GM21576 (cell line): ENCODE measurements at regions not wholly inside any gene's neighbourhood (a gene's known extent, or its start where the extent isn't known, plus 50 kb on each side); places are given as distances from the start of the nearest gene placed in this dataset.
"Not testable (repeated sequence)": the region's sequence is repeated elsewhere in the genome, so short reads cannot be mapped to it uniquely, and the experiment has no call there.

Experiments
- ATAC-seq: cut with Tn5 transposase; IDR thresholded peaks from one replicate; pipeline ENCODE4 v1.9.1; 2021; ENCODE audit warnings: mild to moderate bottlenecking, moderate library complexity; ENCODE audit not compliant: unreplicated experiment

DNA sequence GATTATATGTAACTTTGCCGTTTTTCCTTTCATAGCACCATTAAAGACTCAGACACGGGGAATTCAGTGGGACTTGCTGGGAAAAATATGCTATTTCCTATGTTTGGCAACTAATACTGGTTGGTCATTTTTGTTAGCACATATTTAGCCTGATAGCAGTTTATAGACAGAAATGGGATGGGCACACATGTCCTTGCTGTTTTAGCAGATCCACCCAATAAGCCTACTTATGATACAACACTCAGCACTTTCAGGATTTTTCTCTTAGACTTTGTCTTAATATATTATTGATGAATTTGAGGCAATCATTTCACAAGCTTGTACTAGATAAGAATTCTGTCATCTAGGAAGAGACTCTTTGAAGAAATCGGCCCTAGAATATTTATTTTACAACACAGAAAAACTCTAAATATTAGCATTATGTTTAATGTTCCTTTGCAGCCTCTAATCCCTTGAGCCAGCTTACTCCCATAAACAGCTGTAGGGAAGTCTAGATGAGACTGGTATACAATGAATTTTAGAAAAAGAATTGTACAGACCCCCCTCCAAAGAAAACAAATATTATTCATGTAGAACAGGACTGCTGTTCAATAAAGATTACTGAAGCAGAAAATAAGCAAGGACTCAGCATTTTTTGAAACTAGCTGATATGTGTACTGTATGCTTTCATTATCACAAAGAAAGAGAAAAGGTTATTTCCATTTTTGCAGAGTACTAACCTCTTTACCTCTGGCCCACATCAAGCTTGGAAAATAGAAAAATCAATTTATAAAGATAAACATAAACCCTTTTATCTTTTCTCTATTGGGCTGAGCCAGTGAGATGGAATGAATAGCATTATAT, 656.8 kb upstream of the SGO1 start:
- ATAC-seq = no peak

GRCh38 chr3:20842002-20842401, 656.0 kb upstream of the SGO1 start:
- no peak for ATAC-seq

- no peak for ATAC-seq
These were observed 651.8 kb upstream of the SGO1 start for GRCh38 chr3:20837676-20838302.

DNA sequence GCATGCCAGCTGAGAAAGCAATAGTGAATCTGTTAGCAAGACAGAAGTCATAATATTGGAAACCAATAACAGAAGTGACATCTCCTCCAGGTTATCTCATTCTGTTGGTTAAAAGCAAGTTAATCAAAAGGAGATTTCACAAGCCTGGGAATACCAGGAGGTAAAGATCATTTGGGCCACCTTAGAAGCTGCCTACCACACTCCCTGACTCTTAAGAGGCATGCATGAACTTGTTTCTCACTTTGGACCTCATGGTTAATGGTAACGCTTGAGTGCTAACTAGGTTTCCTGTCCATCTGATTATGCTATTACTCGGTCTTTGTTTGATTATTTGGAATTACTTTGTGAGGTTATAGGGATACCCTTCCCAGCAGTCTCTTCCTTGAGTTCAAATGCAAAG, 650.8 kb upstream of the SGO1 start:
- no peak for ATAC-seq

- ATAC-seq = no peak
These were observed 647.0 kb upstream of the SGO1 start for GRCh38 chr3:20832963-20833362.

DNA sequence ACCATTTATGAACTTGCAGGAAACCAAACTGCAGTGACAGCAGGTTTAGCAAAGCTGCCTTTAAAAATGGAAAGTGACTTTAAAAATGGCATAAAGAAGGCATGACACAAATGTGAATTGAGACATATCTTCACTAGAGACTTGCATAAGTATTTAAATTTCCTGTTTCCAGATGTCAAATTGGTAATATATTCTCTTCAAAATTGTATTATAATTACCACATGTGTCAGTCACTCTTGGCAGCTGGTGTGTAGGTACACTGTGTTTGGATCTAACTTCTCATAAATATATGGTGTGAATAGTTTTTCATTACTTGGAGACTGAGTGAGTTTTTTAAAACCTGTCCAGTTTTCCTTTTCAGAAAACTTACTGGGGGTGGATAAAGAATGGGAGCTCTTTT, 636.2 kb upstream of the SGO1 start:
- ATAC-seq = no peak

GRCh38 chr3:20820872-20821271, 634.9 kb upstream of the SGO1 start:
- not testable (repeated sequence) for ATAC-seq

GRCh38 chr3:20811631-20812030, 625.6 kb upstream of the SGO1 start:
- no peak for ATAC-seq

DNA sequence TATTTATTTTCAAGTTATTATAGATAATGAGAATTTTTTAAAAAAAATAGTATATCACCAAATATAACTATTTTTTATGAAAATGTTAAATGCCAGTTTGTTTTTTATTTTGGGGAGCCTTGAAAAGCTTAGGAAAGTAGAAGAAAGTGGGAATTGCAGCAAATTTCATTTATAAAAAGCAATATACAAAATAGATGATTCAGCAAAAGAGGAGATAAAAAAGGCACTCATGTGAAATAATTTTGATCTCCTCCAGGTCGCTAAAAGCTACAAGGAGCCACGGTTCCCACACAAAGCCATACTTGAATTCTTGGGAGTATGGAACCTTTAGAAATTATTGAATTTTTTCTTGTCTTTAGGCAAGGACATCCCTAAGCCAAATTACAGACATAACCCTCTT, 625.0 kb upstream of the SGO1 start:
- ATAC-seq = no peak

DNA sequence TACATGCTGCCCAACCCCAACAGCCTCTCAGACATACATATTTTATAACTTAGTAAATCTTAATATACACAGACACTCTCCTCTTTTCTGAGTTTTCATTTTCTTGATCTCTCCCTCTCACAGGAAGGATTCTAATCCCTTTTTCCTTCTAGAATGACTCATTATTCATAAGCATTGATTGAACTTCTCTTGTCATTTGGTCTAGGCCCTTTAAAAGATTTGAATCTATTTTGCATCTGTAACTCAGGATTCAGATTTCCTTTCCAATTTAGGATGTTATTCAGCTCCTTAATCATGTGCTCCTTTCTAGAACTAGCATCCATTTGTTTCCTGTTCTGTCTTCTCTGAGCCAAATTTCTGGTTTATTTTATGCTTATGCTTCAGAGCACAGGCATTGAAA, 624.5 kb upstream of the SGO1 start:
- ATAC-seq = no peak

DNA sequence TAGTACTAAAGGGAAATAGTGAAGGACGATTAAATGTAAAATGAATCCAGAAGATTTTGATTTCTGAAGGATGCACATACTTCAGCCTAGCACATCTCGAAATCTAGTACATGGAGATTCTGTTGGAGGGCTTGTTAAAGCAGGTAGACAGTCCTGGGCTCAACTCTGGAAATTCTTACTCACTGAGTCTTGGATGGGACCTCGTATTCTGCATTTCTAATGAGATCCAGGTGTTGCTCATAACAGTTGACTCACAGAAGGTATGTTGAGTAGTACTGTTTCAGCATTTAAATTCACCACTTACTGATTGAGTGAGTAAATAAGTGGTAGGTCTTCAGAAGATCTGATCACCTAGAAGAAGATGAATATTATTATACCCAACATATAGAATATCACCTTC, 623.4 kb upstream of the SGO1 start:
- no peak for ATAC-seq

- no peak for ATAC-seq
These were observed 622.9 kb upstream of the SGO1 start for GRCh38 chr3:20808864-20809263.

- ATAC-seq = no peak
These were observed 612.7 kb upstream of the SGO1 start for GRCh38 chr3:20798666-20799065.

DNA sequence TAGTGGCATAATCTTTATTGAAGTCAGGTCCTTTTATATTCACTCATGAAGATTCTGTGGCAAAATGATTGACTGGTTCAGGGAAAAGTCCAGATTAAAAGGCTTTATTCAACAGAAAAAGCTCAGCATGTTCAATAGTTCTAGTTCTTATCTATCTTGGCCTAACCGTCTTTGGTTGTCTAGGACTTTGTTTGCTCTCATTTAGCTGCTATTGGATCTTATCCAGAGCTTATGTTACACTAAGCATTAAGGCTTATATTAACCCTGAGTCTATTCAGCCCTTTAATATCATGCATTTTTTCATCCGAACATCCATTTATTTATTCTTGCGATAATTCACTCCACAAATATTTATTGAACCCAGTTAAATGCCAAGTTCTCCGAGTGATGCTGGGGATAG, 601.0 kb upstream of the SGO1 start:
- ATAC-seq = no peak

DNA sequence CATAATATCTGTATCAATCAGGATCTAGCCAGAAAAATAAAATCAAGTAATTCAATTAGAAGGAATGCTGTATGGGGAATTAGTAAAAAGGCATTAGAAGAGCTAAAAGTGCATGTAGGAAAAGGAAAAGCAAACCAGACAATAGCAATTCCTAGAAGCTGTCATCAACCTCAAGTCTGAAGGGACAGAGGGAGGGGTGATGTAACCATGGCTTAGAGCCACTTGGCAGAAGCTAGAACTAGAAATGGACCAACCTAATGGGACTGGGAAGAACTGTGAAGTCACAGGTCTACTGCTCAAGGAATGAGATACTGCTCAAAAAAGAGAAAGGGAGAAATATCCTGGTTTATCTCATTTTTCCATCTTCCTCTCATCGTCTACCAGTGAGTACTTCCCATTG, 590.7 kb upstream of the SGO1 start:
- no peak for ATAC-seq

DNA sequence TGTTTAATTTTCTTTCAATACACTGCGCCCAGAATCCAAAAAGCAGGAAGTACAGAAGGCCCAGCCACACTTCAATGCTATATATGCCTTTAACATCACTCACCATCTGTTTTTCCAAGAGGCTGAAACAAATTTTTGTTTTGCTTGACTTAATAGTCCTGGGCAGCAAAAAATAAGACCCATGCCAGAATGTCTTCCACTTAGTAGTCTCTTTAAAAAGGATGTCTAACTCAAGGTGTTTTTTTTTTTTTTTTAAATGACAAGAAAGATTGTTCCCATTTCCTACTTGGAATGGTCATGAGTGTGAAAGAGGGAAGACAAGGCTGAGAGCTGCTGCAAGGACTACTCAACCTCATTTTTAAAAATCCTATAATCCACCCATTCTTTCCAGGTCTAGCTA, 590.3 kb upstream of the SGO1 start:
- ATAC-seq = no peak

GRCh38 chr3:20773320-20773984, 587.4 kb upstream of the SGO1 start:
- ATAC-seq = no peak

DNA sequence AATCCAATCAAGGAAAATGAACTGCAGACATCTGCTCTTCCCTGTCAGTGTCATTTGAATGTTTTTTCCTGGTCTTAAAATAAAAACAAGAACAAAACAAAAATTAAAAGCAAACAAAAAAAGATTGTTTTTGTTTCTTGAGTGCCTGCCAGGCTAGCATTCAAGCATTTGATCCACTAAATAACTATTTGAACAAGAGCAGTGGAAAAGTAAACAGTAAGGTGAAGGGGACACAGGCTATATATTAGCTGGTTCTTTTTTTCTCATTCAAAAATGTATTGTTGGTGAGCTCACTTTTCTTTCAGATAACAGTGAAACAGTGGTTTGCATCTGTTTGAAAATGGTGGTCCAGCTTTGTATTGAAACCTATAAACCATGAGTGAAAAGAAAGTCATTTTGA, 586.9 kb upstream of the SGO1 start:
- no peak for ATAC-seq

DNA sequence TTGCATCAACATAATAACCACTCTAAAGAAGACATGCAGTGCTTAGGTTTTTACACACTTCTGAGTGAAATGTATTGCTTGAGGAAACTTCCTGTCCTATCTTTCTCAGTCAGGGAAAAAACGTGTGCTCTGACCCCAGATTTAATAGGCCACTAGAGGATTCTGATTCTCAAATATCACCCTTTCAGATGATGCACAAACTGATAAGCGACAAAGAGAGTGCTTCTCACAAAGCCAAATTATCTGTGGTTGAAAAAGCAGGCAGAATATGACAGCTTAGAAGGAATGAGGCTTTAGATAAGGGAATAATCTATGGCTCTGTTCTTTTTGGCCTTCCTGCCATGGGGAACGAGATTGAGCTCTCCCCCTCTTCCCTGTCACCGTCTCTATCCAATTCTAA, 583.4 kb upstream of the SGO1 start:
- ATAC-seq = no peak

DNA sequence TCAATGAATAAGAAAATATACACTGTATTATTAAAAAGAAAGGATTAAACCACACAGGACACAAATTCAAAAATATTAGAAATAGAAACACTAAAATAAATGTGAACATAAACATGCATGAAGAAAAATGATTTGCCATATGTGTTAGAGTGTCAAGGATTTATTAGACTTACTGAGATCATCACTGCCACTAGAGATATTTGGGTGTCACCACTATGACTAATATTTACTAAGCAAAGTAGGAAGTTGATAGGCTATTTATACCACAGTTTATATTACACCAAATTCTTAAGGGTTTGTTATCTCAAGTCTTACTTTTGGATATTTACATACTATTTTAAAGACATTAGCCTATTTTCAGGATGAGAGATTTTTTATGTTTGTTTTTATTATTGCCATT, 575.0 kb upstream of the SGO1 start:
- no peak for ATAC-seq

GRCh38 chr3:20752416-20752815, 566.4 kb upstream of the SGO1 start:
- no peak for ATAC-seq

GRCh38 chr3:20751296-20751695, 565.3 kb upstream of the SGO1 start:
- no peak for ATAC-seq
